ENCODE measurements at regions not wholly inside any gene's neighbourhood (a gene's known extent, or its start where the extent isn't known, plus 50 kb on each side); places are given as distances from the start of the nearest gene placed in this dataset.

DNA sequence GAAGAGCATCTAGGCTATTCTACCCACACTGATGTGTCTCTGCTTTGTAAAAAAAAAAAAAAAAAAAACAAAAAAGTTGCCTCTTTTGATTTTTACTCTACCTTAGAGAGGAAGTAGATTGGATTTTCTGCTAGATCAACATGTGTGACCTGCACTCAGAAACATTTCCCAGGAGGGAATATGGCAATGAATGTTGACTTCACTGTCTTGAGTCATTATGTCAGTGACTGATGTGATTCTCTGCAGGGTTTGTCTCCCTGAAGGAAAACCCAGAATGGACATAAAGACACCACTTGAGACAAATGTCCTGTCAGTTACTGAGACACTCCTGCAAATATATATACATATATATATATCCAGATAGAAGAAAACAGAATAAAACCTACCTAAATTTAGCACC lies 370.3 kb downstream of the BMPER start:
- no peak for DNase-seq (ENCODE audit: low read depth, low spot score)

DNA sequence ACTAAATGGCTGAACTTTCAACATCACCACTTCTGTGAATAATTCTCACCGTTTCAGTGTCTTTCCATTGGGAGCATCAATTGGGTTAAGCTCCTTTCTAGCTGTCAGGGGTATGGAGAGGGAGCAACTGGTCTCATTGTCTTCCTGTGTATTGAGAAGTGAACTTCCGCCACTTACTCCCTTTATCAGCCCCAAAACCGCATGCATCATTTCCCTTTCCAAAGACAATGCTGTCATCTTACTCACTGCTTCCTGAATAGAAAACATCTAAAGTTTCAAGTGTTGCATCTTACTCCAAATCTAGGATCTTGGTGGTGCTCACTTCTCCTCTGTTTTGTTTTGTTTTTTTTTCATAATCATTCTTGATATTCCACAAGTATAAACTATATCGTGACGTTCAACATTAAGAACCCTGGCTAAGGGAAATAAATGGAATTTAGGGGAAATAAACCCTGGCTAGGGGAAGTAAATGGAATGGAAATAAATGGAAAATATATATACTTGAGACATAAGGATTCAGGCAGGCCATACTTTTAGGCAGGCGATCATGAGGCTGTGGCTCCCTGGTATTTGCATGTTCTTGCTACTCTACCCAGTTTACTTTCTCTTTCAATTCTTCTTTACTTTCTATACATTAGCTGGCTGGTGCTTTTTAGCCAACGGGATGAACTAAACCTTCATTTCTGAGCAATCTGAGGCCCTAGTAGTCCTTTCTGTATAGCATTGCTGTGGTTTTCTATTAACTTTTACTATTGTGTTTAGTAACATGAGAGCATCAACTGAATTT lies 371.9 kb downstream of the BMPER start:
- no peak for DNase-seq (ENCODE audit: low read depth, low spot score)

DNA sequence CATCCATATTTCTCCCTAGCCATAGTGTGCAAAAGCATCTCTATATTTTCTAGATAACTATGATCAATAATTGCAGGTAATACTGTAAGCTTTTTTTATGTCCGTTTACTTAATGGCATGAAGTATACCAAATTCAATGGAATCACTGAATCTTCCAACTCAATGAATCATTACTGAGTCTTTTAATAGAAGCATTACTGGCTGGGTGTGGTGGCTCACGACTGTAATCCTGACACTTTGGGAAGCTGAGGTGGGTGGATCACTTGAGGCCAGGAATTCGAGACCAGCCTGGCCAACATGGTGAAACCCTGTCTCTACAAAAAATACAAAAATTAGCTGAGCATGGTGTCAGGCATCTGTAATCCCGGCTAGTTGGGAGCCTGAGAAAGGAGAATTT lies 372.5 kb downstream of the BMPER start:
- no peak for DNase-seq (ENCODE audit: low read depth, low spot score)

DNA sequence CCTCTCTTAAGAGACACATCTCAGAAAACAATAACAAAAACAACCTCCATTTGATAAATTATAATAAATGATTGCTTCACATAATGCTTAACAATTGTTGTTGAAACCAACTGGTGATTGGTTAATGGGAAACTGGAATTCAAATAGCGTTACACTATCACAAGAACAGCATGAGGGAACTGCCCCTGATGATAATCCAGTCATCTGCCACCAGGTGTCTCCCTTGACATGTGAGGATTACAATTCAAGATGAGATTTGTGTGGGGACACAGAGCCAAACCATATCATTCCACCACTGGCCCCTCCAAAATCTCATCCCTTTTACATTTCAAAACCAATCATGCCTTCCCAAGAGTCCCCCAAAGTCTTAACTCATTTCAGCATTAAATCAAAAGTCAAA lies 375.9 kb downstream of the BMPER start:
- no peak for DNase-seq (ENCODE audit: low read depth, low spot score)

DNA sequence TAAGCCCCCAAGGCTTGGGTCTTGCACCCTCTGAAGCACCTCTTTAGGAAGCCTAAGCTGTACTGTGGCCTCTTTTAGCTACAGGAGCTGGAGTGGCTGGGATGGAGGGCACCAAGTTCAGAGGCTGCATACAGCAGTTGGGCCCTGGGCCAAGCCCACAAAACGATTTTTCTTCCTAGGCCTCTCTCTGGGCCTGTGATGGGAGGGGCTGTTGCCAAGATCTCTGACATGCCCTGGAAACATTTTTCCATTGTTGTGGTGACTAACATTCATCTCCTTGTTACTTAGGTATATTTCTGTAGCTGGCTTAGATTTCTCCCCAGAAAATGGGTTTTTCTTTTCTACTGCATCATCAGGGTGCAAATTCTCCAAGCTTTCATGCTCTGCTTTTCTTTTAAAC lies 375.7 kb upstream of the NPSR1 start:
- no peak for DNase-seq (ENCODE audit: low read depth, low spot score)

DNA sequence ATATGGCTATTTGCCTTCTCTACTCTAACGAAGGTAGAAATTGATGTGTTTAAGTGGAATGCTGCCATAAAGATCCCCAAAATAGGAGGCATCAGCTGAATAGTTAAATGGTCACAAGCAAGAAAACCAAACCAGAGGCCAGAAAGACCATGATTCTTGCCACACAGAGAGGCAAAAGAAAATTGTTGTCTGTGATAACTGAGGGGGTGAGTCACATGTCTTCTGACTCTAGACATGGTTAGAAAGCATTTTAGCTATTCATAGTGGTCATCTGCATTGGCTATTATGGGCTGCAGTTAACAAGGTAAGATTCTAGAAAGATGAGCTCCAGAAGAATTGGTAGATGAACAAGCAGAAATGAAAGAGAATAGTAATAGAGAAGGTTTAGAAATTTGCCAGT lies 361.4 kb upstream of the NPSR1 start:
- no peak for DNase-seq (ENCODE audit: low read depth, low spot score)

DNA sequence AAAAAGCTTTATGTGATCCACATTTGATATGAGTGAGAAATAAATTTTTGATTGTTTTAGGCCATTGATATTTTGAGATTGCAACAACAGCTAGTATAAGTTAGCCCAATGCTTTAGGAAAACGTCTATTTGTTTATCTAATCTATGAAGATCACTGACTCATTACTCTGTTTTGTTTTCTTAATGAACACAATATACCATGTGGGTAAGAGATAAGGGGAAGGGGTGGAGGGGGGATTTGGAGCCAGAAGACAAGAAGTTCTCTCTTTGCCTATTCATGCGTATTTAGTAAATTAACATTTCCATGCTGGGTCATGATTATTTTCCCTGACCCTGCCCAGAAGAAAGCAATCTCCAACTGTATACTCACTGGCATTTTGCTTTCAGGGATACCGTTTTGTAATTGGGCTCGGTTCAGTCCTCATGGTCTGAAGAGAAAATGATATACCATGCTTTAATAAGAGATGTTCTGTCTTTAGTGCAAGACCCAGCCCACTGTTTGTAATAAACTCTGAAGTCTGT lies 359.5 kb upstream of the NPSR1 start:
- DNase-seq (ENCODE audit: low read depth, low spot score) = no peak

DNA sequence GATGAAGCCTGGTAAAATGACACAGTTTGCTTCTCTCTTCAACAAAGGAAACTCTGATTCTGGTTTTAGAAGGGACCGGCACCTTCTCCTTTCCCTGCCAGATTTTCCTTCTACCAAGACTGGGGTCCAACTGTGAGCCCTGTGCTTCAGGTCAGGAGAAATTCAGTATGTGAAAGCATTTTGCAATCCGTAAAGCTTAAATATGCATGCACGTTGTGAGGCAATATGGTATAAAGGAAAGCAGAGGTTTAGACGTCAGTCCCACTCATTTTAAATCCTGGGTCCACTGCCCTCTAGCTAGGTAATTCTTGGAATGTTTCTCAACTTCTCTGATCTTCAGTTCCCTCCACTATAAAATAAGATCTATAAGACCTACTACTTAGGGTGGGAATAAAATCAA lies 359.0 kb upstream of the NPSR1 start:
- DNase-seq (ENCODE audit: low read depth, low spot score) = no peak

DNA sequence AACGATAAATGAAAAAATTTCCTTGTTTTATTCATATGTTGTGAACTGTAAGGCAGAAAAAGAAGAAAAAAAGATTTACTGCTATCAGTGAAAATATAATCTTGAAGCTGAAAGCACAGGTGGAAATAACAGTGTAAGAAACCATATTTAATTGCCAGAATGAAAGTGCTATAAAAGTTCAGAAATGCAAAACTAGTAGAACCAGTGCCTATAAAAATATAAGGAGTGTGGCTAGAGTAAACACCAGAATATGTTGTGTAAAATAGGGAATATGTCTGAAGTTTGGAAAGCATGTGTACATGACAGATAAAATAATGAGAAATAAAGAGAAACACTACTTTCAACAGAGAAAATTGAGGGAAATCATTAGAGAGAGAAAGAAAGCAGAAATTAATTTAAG lies 350.5 kb upstream of the NPSR1 start:
- DNase-seq (ENCODE audit: low read depth, low spot score) = no peak

DNA sequence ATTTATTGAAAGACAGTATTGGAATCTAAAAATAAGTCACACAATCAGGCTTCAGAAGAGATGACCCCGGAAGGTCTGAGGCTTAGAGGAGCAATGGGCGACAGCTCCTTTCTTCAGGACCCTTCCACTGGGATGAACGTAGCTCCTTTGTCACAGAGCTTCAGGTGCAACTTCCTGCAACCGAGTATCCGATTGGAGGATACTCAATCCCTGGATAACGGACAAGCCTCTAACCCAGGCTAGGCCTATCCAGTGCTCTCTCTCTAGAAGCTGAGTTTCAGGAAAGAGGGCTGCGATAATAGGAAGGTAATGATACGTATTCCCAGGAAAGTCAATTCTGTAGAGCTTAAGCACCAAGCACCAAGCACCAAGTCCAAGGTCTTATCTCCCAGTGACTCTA lies 349.4 kb upstream of the NPSR1 start:
- DNase-seq (ENCODE audit: low read depth, low spot score) = no peak

DNA sequence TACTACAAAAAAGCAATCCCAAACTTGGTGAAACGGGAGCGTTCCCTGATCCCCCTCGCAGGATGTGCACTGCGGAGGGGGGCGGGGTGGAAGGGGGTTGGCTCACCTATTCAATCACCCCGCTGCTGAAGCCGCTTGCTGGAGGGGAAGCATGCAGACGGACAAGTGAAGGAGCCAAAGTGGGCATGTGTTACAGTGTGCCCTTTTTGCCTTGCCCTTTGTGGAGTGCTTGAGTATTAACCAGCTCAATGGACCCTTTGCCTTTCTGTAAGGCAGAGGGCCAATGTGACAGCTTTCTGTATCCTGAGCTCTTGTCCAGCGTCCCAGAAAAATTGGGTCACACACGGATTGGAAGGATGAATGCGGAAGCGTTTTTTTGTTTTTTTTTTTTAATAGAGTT lies 348.9 kb upstream of the NPSR1 start:
- no peak for DNase-seq (ENCODE audit: low read depth, low spot score)

DNA sequence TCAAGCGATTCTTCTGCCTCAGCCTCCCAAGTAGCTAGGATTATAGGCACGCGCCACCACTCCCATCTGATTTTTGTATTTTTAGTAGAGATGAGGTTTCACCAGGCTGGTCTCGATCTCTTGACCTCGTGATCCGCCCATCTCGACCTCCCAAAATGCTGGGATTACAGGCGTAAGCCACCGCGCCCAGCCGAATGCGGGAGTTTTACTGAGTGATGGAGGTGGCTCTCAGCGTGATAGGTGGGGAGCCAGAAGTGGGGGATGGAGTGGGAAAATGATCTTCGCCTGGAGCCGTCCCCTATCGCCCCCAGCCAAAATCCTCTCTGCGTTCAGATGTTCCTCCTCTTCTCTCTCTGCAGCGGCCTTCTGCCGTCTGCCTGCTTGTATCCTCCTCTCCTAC lies 348.4 kb upstream of the NPSR1 start:
- no peak for DNase-seq (ENCODE audit: low read depth, low spot score)

DNA sequence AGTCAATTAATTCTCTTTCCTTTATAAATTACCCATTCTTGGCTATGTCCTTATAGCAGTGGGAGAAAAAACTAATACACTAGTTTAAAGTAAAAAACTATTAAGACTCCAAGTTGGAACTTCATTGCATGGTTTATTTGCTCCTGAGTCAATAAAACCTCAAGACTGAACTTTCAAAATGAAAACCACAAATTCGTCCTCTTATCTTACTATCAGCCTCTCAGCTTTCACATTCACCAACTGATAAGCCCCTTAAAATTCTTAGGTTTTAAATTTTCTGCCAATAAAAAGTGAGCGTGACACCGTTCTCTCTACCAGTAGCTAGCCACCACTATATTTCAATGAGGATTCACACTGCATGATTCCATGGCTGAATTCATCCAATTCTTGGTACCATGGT lies 346.4 kb upstream of the NPSR1 start:
- no peak for DNase-seq (ENCODE audit: low read depth, low spot score)

DNA sequence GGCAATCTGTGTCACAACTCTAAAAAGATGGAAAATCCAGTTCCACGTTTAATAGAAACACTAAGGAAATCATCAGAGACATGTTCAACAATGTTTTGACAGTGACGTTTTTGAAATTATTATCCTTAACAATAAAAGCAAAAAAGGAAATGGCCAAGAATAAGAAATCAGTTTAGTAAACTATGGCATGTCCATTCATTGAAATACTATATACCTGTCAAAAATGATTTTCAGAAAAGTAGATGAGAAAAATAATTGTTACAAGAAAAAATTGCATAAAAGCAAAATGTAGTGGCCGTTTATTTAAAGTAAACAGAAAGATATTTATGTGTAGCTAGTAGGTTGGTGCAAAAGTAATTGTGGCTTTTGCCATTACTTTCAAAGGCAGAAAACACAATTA lies 345.4 kb upstream of the NPSR1 start:
- no peak for DNase-seq (ENCODE audit: low read depth, low spot score)

DNA sequence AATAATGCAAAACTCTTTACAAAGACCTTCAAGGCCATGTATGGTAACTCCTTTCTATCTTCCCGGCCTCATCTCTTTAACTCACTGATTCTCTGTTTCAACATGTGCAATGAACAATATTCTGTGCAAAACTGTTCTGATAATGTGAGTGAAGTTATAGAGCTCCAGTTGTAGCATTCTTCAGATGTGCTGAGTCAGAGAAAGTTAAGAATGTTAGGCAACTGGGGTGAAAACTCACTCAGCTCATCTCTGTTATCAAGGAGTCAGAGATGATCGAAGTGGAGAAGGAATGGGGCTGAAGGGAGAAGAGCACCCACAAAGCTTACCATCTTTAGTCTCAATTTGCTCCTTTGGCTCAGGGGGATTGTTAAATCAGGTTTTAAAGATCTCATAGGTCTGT lies 344.7 kb upstream of the NPSR1 start:
- DNase-seq (ENCODE audit: low read depth, low spot score) = no peak

DNA sequence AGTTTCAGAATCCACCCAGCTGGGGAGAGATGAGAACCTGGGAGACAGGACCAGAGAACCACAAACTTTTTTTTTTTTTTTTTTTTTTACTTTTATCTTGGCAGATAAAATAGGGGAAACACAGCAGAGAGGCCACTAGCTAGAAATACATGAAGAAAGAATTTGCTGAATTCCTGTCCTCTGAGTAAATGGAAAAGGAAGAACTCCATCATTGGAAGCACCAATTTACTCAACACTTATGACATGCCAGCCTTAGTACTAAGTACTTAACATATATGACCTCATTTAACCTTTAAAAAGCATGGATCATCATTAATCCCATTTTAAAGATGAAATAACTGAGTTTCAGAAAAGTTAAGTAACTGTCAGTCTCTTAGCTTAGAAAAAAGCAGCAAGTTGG lies 343.0 kb upstream of the NPSR1 start:
- DNase-seq (ENCODE audit: low read depth, low spot score) = no peak

DNA sequence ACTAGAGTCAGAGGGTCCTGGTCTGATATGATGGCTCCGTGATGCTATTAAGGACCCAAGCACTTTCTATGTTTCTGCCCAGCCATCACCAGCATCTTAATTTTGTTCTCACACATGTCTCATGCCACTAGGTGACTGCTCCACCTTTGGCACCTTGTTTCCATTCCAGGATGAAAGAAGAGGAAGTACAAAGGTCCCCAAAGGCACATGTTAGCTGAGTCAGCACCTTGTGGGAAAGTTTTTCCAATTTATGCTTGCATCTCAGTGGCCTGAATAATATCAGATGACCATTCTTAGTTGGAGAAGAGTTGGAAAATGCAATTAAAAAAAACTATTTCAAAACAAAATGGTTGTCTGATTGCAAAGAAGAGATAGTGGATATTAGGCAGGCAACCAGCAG lies 341.0 kb upstream of the NPSR1 start:
- no peak for DNase-seq (ENCODE audit: low read depth, low spot score)

DNA sequence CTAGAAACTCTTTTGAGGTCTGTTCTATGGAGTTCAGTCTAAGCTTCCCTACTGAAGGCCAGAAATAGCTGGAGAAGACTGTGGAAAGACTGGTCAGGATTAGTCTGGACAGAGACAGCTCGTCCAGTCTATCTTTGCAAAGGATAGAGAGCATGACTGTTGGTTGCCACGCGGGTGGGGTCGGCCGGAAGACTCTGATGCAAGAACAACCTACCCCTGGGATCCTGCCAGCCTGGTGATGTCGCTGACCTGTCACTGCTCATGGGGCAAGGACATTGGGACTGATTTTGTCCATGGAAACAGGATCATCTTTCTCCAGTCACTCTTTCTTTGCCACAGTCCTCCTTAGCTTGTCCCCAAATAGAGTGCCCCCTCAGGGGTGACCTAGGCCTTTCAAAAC lies 337.6 kb upstream of the NPSR1 start:
- DNase-seq (ENCODE audit: low read depth, low spot score) = no peak

DNA sequence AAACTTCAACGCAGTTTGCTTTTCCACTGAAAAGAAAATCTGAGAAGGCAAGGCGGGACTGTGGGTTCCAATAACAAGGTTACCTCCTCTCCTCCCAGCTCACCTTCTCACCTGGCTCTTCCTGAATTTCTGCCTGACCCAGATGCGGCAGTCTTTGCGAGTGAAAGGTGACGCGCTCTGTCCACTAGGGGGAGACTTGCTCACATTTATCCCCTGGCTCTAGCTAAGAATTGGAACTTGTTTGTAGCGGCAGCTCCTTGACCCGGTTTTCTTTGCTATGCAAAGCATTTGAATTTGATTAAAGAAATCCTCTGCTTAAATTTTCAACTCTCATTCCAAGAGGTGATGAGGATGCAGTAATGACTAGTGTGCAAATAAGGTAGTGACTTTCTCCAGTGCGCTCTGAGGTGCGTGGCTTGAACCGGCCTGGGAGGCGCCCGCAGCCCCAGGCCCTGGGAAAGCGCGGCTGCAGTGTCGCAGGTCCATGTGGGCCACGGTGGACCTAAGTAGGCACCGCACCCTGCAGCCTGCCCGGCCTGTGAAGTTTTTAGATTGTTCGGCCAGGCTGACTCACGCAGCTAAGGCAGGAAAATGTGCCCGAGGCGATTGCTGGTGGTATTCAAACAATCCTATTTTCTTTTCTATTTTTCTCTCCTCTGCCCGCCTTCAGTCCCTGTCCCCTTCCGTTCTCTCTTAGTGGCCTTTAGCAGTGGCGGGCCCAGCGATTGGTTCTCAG lies 336.9 kb upstream of the NPSR1 start:
- DNase-seq (ENCODE audit: low read depth, low spot score) = peak; percentile 16

DNA sequence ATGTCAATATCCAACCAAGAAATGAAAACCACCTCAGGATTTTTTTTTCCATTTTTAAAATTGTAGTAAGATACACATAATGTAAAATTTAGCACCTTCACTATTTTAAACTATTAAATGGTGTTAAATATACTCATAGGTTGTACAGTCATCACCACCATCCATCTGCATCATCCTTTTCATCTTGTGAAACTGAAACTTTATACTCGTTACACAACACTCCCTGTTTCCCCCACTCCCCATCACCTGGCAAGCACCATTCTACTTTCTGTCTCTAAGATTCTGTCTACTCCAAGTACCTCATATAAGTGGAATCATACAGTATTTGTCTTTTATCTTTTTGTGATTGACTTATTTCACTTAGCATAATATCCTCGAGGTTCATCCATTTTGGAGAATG lies 335.2 kb upstream of the NPSR1 start:
- no peak for DNase-seq (ENCODE audit: low read depth, low spot score)

DNA sequence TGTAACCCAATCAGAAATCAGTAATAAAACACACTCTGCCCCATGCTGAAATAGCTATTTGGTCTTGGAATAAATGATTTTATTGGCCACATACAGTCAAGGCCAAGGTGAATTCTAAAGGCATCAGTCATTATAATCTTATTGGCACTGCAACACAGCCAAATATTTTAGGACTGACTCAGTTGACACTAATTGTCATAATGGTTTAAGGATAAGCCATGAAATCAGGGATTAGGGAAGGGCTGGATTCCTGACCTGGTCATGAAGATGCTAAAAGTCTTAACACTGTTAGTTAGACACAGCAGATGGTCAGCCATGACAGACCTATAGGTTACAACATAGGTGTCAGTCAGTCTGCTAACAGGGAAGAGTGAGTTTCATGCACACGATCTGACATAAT lies 330.3 kb upstream of the NPSR1 start:
- no peak for DNase-seq (ENCODE audit: low read depth, low spot score)

DNA sequence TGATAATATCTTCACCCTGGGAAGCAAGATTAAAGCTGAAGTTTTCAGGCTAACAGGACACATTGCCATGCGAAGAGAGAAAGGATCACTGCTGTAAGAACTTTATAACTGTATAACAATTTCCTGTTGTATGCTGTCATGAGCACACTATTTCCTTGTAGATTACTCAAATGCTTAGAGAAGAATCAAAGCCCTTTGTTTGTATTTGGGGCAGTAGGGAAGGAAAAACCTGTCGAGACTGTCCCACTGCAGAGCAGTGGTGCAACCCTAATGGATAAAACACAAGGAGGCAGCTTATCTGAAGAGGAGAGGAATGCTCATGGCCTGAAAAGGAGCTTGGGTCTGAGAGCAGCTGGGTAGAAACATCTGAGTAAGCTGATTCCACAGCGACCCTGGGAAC lies 327.7 kb upstream of the NPSR1 start:
- DNase-seq (ENCODE audit: low read depth, low spot score) = no peak

DNA sequence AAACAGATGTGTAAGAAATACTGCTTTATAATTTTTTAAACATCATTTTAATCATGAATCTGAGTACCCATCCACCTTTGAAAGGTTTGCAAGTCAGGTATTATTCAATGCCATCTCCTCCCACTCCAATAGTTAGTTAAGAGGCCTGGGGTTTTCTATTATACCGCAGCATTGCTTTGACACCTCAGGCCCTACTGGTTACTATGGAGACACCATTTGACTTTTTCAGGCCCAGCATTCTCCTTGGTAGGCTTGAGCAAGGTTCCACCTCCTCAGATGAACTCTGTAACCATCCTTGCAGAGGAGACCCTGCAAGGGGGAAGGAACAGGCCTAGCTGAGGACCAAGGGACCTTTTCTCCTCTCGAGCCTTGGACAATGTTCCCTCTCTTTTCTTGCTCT lies 326.9 kb upstream of the NPSR1 start:
- no peak for DNase-seq (ENCODE audit: low read depth, low spot score)

All from brain pericyte (primary cell).